ENCODE measurements at regions not wholly inside any gene's neighbourhood (a gene's known extent, or its start where the extent isn't known, plus 50 kb on each side); places are given as distances from the start of the nearest gene placed in this dataset.
A peak's percentile ranks its signal among the peaks of the same experiment; 100 is the strongest.

DNA sequence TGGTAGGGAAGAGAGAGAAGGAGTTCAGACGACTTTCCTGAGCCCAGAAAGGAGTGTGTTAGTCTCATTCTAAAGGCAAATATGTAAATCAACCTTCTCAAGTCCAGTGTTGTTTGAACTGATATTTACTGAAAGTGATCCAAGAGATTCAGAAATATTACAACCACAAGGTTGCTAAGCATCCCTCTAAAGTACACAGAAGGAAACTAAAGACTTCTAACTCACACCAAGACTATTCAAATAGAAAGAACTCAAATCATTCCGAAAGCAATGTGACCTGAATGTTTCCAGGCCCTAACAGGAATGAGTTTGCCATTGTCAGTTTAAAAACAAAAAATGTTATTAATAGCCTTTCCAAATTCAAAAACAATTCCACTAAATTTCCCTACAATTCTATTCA lies 56.9 kb upstream of the VGLL3 start:
- TF ChIP-seq CTCF (IDR thresholded peaks at IDR 0.05; ENCODE audit: control insufficient read depth, extremely low read depth, insufficient read depth): no peak
- H3K4me3 ChIP-seq (ENCODE audit: low read depth, low read length): no peak overlapping the region
- DNase-seq (ENCODE audit: low read depth): peak; percentile 13

DNA sequence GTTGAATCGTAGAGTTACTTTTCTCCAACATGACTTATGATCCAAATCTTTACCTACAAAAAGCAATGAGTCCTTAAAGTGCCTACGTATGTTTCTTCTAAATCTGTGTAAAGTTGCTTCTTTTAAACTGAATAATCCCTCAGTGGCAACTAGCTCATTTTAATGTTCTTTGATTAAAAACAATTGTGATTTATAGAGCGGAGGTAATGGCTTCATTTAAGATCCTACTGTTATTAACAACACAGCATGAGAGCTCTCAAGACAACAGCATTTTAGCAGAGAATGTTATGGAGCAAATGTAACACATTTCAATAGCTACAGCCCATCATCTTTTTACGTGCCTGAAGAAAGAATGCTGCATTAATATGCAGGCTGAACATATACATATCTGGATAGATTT lies 55.3 kb upstream of the VGLL3 start:
- DNase-seq (ENCODE audit: low read depth): no peak
- no peak overlapping the region for H3K4me3 ChIP-seq (ENCODE audit: low read depth, low read length)
- no peak for TF ChIP-seq CTCF (IDR thresholded peaks at IDR 0.05; ENCODE audit: control insufficient read depth, extremely low read depth, insufficient read depth)

DNA sequence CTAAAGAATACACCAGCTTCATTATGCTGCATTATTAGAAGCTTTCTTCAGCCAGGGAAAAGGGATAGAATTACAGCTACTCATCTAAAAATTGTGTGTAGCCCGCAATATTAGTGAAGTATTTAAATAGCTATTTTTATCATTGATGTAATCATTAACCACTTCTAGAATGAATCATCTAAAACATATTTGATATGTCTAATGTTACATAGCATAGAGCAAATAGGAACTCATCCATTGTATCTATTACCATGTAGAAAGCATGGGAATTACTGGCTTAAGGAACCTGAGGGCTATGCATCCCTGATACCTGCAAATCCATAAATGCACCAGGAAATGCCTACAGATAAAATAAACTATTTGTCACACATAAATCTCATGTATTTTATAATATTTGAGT lies 54.5 kb upstream of the VGLL3 start:
- DNase-seq (ENCODE audit: low read depth): no peak
- TF ChIP-seq CTCF (IDR thresholded peaks at IDR 0.05; ENCODE audit: control insufficient read depth, extremely low read depth, insufficient read depth): no peak
- no peak overlapping the region for H3K4me3 ChIP-seq (ENCODE audit: low read depth, low read length)

DNA sequence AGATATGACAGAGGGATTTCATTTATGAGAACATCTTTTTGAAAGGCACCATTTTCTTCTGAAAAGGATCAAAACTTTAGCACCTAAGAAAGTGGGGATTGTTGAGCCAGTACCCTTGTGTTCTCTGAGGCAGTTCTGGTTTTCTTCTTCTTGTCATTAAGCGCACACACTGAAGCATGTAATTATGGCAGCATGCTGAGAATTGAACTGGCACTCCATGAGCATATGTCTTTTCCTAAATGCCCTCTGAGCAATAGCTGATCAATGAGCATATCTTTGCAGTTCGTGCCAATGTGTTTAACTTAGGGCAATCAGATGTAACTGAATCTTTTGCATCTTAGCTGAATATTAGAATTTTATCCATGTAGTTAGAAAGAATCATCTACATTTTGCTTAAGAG lies 53.9 kb upstream of the VGLL3 start:
- H3K4me3 ChIP-seq (ENCODE audit: low read depth, low read length): no peak overlapping the region
- TF ChIP-seq CTCF (IDR thresholded peaks at IDR 0.05; ENCODE audit: control insufficient read depth, extremely low read depth, insufficient read depth): no peak
- DNase-seq (ENCODE audit: low read depth): no peak

DNA sequence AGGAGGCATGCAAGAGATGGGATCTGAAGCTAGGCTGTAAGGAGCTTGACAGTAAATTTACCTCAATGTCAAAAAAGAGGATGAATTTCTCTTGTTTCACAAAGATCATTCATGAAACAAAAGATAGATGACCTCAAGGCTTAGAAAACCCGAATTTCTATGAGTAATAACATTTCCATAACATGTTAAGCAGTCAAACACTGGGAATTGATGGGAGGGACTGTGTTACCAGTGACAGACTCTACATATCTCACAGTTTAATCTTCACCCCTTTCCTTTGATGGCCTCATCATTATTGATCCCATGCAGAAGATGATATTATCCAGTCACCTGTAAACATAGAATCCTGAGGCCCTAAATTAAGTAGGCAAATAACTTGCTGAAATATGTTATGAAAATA lies 53.5 kb upstream of the VGLL3 start:
- no peak for DNase-seq (ENCODE audit: low read depth)
- TF ChIP-seq CTCF (IDR thresholded peaks at IDR 0.05; ENCODE audit: control insufficient read depth, extremely low read depth, insufficient read depth): no peak
- H3K4me3 ChIP-seq (ENCODE audit: low read depth, low read length): no peak overlapping the region

GRCh38 chr3:87041191-87041590 lies 50.2 kb upstream of the VGLL3 start:
- H3K4me3 ChIP-seq (ENCODE audit: low read depth, low read length): no peak overlapping the region
- DNase-seq (ENCODE audit: low read depth): no peak
- TF ChIP-seq CTCF (IDR thresholded peaks at IDR 0.05; ENCODE audit: control insufficient read depth, extremely low read depth, insufficient read depth): peak; percentile 51
